Subcutaneous abdominal adipose tissue (tissue), 5 donors: ENCODE measurements at regions not wholly inside any gene's neighbourhood (a gene's known extent, or its start where the extent isn't known, plus 50 kb on each side); places are given as distances from the start of the nearest gene placed in this dataset.

Experiments
- H3K27ac ChIP-seq: one replicate; pipeline ENCODE4 v1.7.0; 2013; ENCODE audit warnings: low read depth, mild to moderate bottlenecking, inconsistent platforms, low read length, moderate library complexity
- H3K27me3 ChIP-seq, 5 donors: one replicate each; pipeline ENCODE4 v1.7.0; 2013; ENCODE audit warnings: low read length in 5 of 5, inconsistent platforms in 1 of 5; ENCODE audit not compliant: control insufficient read depth in 5 of 5, insufficient read depth in 4 of 5
- H3K36me3 ChIP-seq, 5 donors: one replicate each; pipeline ENCODE4 v1.7.0; 2013; ENCODE audit warnings: low read length in 5 of 5; ENCODE audit not compliant: control insufficient read depth in 5 of 5, insufficient read depth in 5 of 5
- H3K4me1 ChIP-seq, 5 donors: one replicate each; pipeline ENCODE4 v1.7.0; 2013; ENCODE audit warnings: low read length in 5 of 5, mild to moderate bottlenecking in 3 of 5, moderate library complexity in 1 of 5; ENCODE audit not compliant: control insufficient read depth in 5 of 5, insufficient read depth in 5 of 5
- H3K4me3 ChIP-seq, 5 donors: one replicate each; pipeline ENCODE4 v1.7.0; 2013; ENCODE audit warnings: low read length in 5 of 5, low read depth in 1 of 5
- H3K9ac ChIP-seq, 5 donors: one replicate each; pipeline ENCODE4 v1.7.0; 2013; ENCODE audit warnings: low read length in 5 of 5, mild to moderate bottlenecking in 4 of 5, moderate library complexity in 3 of 5
- H3K9me3 ChIP-seq, 5 donors: one replicate each; pipeline ENCODE4 v1.7.0; 2013; ENCODE audit warnings: low read length in 5 of 5; ENCODE audit not compliant: control insufficient read depth in 5 of 5
- donor health status: healthy.
- donor health status: healthy.
- donor health status: healthy.
- donor health status: healthy.
- donor health status: healthy.

DNA sequence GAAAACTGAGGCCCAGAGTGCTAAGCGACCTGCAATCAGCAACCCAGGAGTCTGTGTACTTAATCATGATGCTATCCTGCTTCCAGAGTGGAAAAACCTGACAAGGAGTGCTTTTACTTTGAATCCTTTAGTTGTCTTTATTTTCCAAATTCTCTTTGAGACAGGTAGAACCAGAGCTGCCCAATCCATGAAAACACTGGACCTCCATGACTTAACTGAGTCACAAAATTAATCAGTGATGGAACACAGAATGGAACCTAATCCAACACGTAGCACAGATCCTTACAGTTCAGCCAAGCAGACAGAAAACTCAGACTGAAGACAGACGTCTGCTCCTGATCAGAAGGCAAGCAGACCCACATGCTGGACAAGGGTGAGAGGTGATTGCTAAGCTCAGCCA is 175.6 kb downstream of the BCL11A start:
- Histone ChIP-seq H3K27ac (no peak overlapping the region), H3K9ac (no peak overlapping the region), H3K4me1 (no peaks in the 10 kb centered on the region), H3K4me3 (no peak overlapping the region), H3K27me3 (no peaks in the 10 kb centered on the region), H3K36me3 (no peaks in the 10 kb centered on the region), H3K9me3 (no peaks in the 10 kb centered on the region)

DNA sequence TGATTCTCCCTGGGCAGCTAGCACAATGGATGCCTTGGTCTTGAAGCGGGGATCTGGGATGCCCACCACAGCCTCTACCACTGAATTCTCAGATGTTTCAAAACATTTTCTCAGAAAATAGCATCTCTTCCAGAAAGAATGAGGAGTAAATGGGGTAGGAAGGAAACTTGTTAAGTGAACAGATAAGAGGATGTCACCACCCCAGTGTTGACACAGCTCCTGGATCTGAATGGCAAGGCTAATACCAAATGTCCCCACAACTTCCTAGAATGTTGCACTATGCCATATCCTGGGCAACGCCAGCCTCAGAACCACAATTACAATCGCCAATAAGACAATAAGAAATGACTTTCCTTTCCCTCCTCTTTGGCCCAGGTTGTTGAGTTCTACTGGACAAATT is 177.2 kb downstream of the BCL11A start:
- H3K27me3 ChIP-seq, result no peaks in the 10 kb centered on the region
- no peaks in the 10 kb centered on the region for H3K4me1 ChIP-seq
- no peaks in the 10 kb centered on the region for H3K9me3 ChIP-seq
- no peak overlapping the region for H3K27ac ChIP-seq
- no peaks in the 10 kb centered on the region for H3K36me3 ChIP-seq
- H3K9ac ChIP-seq, result no peak overlapping the region
- H3K4me3 ChIP-seq, result no peak overlapping the region

DNA sequence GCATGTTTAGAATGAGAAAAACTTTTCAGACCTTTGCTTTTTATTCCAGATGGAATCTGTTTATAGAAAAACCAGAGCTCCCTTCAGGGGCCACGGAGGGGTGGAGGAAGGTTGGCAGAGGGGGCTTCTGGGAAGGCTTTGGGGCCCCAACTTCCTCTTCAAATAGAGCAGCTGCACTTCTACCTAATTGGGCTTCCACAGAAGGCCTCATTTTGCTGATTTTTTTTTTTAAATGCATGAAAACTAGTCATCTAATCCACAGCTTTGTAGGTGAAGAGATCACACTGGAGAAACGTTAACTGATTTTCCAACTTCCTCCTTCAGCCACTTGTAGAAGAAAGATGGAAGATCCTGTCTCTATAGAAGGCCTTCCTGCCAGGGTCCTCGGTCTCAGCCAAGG is 181.8 kb downstream of the BCL11A start:
- H3K9ac ChIP-seq, result no peak overlapping the region
- H3K36me3 ChIP-seq, result no peaks in the 10 kb centered on the region
- no peaks in the 10 kb centered on the region for H3K27me3 ChIP-seq
- no peaks in the 10 kb centered on the region for H3K9me3 ChIP-seq
- H3K27ac ChIP-seq, result no peak overlapping the region
- H3K4me3 ChIP-seq, result no peak overlapping the region
- H3K4me1 ChIP-seq, result peaks cover 0 to 4% (median 0%) of the 10 kb centered on the region in 5 donors

DNA sequence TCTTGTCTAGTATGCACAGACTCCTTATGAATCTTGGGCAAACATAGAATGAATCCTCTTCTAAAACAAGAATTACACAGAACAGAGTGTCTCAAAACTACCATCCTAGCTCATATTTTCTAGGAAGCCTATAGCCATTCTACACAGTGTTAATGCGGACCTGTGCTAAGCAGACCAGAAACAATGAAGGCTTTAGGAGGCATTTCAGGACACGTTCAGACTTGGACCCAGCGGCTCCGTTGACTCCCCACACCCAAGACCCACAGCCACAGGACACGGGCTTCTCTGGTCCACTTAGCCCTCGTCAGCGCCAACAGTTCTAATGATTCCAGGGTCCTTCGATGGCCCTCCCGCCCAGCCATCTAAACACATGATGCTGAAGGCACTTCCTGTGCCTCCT is 182.2 kb downstream of the BCL11A start:
- Histone ChIP-seq H3K9me3 (no peaks in the 10 kb centered on the region), H3K27ac (no peak overlapping the region), H3K27me3 (no peaks in the 10 kb centered on the region), H3K36me3 (no peaks in the 10 kb centered on the region), H3K9ac (no peak overlapping the region), H3K4me3 (no peak overlapping the region), H3K4me1 (peaks cover 0 to 4% (median 0%) of the 10 kb centered on the region in 5 donors)

DNA sequence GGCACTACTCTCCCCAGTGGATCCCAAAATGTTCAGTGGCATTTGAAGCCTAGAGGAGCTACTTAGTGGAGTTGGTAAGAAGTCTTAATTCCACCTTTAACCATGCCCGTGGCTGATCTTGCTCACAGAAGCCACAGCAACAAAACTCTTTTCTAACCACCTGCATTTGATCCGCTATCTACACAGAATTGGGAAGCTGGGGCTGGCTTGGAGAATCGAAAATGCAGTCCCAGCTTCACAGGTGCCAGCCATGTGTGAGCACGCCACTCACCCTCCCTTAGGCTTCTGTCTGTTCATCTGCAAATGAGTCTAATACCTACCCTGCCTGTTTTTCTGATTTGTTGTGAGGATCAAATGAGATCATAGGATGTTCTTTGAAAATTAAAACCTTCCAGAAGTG is 182.6 kb downstream of the BCL11A start:
- no peak overlapping the region for H3K9ac ChIP-seq
- no peaks in the 10 kb centered on the region for H3K36me3 ChIP-seq
- H3K4me1 ChIP-seq, result peaks cover 0 to 5% (median 3%) of the 10 kb centered on the region in 5 donors
- no peaks in the 10 kb centered on the region for H3K27me3 ChIP-seq
- H3K9me3 ChIP-seq, result no peaks in the 10 kb centered on the region
- H3K27ac ChIP-seq, result no peak overlapping the region
- no peak overlapping the region for H3K4me3 ChIP-seq

DNA sequence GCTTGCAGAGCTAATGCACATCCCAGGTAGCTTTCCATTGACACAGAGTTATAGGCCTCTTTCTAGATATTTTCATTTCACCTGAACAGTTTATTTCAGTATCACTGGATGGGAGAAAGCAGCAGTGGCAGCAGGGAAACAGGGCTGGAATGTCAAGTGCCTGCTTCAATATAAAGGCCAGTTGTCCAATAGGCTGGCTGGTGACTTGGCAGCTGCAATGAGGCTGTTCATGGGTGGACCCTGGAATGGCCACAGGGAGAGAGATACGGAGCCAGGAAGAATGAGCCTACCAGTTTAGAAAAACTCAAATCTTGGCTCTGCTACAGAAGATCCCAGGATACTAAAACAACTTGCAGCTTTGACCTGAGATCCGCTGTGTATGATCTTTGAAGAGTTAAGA is 185.0 kb downstream of the BCL11A start:
- peaks cover 0 to 9% (median 5%) of the 10 kb centered on the region in 5 donors for H3K4me1 ChIP-seq
- H3K9ac ChIP-seq, result no peak overlapping the region
- H3K4me3 ChIP-seq, result no peak overlapping the region
- H3K27ac ChIP-seq, result no peak overlapping the region
- no peaks in the 10 kb centered on the region for H3K27me3 ChIP-seq
- H3K36me3 ChIP-seq, result no peaks in the 10 kb centered on the region
- H3K9me3 ChIP-seq, result no peaks in the 10 kb centered on the region

DNA sequence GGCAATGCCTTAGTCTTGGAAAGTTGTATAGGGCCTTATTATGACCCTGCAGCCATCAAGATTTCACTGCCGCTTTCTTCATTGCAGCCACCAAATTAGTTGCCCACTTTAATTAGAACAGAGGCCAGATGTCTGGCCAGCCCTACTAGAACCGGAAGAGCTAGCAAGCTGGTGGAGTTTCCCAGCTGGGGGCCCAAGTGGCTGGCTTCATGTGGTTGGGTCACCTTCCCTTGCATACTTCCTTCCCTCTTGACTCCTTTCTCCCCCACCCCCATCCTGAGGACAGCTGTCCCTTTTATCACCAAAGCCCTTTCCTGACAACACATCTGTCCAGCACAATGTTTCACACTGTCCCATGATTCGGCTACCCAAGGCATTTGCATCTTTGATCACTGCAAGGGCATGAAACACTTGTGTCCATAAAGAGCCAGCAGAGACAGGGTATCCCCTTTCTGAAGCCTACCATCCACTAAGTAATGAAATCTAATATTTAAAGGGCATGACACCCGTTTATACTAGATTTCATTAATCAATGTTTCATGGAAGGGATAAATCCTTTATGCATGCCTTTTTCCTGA is 187.2 kb downstream of the BCL11A start:
- H3K9ac ChIP-seq, result no peak overlapping the region
- no peaks in the 10 kb centered on the region for H3K36me3 ChIP-seq
- H3K27ac ChIP-seq, result no peak overlapping the region
- H3K4me3 ChIP-seq, result no peak overlapping the region
- H3K4me1 ChIP-seq, result peaks cover 0 to 9% (median 5%) of the 10 kb centered on the region in 5 donors
- no peaks in the 10 kb centered on the region for H3K9me3 ChIP-seq
- H3K27me3 ChIP-seq, result no peaks in the 10 kb centered on the region

DNA sequence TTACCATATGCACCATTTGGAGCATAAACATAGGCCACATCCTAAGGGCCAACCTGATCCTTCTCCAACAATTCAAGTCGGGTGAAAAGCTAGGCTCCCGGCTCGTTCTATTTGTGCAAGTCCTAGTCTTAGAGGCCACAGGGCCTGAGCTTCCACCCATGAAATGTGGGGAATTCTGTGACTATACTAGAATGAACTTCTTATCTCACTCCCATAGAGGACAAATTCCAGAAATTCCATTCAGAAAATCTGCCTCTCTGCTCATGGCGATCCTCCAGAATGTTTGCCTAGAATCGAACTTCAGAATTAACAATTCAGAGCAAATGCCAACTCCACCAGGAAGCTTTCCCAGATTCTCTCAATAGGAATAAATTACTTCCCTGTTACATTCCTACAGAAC is 187.9 kb downstream of the BCL11A start:
- no peaks in the 10 kb centered on the region for H3K27me3 ChIP-seq

DNA sequence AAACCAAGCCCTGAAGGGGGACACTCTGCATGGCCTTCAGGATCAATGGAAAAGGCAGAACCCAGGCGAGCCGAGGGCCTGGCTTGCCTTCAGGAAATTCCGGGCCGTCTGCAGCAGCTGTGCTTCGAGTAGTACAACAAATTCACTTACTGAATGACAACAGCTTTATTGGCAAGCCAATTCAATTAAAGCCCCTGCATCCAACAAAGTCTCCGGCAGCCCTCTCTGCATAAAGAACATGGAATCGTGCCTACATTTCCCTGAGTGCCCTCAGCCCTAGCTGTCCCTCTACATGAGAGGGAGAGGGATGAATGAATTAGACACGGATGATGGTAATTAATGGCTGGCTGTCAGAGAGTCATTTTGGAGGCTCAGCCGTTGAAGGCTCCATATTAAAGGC is 189.0 kb downstream of the BCL11A start:
- no peak overlapping the region for H3K27ac ChIP-seq
- H3K27me3 ChIP-seq, result peaks cover 0 to 1% (median 0%) of the 10 kb centered on the region in 5 donors
- peaks cover 0 to 9% (median 5%) of the 10 kb centered on the region in 5 donors for H3K4me1 ChIP-seq

More for the DNA sequence above, 187.9 kb downstream of the BCL11A start:
- no peak overlapping the region for H3K4me3 ChIP-seq
- no peaks in the 10 kb centered on the region for H3K36me3 ChIP-seq
- H3K27ac ChIP-seq, result no peak overlapping the region
- peaks cover 0 to 9% (median 5%) of the 10 kb centered on the region in 5 donors for H3K4me1 ChIP-seq
- no peak overlapping the region for H3K9ac ChIP-seq
- H3K9me3 ChIP-seq, result no peaks in the 10 kb centered on the region

DNA sequence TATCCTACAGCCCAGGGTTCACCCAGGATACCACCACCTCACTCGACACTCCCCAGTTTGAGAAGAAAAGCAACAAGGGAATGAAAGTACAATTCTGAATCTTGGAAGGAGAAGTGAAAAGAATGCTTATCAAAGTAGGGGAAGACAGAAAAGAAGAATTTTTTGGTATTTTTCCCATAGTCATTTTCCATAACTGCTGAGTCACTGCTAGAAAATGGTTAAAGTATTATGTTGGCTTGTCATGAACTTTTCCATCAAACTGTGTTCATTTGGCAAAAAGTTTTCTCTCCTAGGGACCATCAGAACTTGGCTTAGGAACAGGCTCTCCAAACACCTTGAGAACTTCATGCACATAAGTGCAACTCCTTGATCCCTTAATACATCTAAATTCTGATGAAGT is 192.0 kb downstream of the BCL11A start:
- Histone ChIP-seq H3K9me3 (no peaks in the 10 kb centered on the region), H3K36me3 (no peaks in the 10 kb centered on the region), H3K27me3 (peaks cover 0 to 4% (median 0%) of the 10 kb centered on the region in 5 donors), H3K4me3 (no peak overlapping the region), H3K4me1 (peaks cover 0 to 9% (median 5%) of the 10 kb centered on the region in 5 donors), H3K27ac (no peak overlapping the region), H3K9ac (no peak overlapping the region)

More for the DNA sequence above, 189.0 kb downstream of the BCL11A start:
- H3K9ac ChIP-seq, result no peak overlapping the region
- H3K36me3 ChIP-seq, result no peaks in the 10 kb centered on the region
- no peak overlapping the region for H3K4me3 ChIP-seq
- H3K9me3 ChIP-seq, result no peaks in the 10 kb centered on the region
